C4-2B (cell line): ENCODE measurements at regions not wholly inside any gene's neighbourhood (a gene's known extent, or its start where the extent isn't known, plus 50 kb on each side); places are given as distances from the start of the nearest gene placed in this dataset.
A peak's percentile ranks its signal among the peaks of the same experiment; 100 is the strongest.
"Not testable (repeated sequence)": the region's sequence is repeated elsewhere in the genome, so short reads cannot be mapped to it uniquely, and the experiment has no call there.

Experiments
- H3K27ac ChIP-seq: fragments of 450-650 bp; 2 replicates; pipeline ENCODE4 v1.5.1; 2017
- ZFX ChIP-seq: fragments of 450-650 bp; IDR thresholded peaks from 2 replicates; pipeline ENCODE4 v1.6.1; 2017
- TF ChIP-seq, protein P1 (sequence below): fragments of 450-650 bp; conservative IDR thresholded peaks from 2 replicates; pipeline ENCODE4 v1.5.1; 2017; ENCODE audit warnings: mild to moderate bottlenecking

DNA sequence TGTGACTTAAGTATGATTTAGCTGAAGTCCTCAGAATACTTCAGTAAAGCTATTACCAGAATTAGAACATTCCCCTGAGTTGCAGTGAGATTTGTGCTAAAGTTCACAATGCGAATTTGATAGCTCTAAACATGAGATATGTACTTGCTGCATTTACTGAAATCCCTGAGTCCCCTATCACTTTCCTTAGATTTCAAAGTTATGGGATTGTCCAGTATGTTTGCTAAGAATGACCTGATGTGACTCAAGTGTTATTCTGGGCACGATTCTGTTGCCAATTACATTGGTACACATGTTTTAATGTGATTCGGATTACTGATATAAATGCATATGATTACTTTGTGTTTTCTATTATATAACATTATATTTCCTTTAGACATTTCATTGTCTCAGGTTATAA is 91.3 kb upstream of the AMOT start:
- TF ChIP-seq ZFX: no peak
- TF ChIP-seq, protein P1, sequence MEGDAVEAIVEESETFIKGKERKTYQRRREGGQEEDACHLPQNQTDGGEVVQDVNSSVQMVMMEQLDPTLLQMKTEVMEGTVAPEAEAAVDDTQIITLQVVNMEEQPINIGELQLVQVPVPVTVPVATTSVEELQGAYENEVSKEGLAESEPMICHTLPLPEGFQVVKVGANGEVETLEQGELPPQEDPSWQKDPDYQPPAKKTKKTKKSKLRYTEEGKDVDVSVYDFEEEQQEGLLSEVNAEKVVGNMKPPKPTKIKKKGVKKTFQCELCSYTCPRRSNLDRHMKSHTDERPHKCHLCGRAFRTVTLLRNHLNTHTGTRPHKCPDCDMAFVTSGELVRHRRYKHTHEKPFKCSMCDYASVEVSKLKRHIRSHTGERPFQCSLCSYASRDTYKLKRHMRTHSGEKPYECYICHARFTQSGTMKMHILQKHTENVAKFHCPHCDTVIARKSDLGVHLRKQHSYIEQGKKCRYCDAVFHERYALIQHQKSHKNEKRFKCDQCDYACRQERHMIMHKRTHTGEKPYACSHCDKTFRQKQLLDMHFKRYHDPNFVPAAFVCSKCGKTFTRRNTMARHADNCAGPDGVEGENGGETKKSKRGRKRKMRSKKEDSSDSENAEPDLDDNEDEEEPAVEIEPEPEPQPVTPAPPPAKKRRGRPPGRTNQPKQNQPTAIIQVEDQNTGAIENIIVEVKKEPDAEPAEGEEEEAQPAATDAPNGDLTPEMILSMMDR: no peak
- no peak overlapping the region for H3K27ac ChIP-seq

DNA sequence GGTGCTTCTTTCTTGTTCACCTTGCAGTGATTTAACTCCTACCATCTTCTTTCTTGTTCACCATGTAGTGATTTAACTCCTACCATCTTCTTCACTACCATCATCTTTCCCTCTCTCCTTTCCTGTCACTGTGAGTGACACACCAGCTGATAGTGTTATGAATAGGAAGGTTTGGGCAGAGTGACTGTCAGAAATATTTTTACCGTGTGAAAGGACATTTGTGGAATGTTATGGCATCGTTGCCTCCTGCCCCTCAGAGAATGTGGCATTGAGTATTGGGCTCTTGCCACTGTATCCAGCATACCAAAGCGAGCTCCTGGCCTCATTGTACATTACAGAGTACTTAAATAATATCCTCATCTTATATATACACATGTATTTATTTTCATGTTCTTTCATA is 90.8 kb upstream of the AMOT start:
- no peak overlapping the region for H3K27ac ChIP-seq
- no peak for TF ChIP-seq ZFX
- TF ChIP-seq, protein P1: no peak

DNA sequence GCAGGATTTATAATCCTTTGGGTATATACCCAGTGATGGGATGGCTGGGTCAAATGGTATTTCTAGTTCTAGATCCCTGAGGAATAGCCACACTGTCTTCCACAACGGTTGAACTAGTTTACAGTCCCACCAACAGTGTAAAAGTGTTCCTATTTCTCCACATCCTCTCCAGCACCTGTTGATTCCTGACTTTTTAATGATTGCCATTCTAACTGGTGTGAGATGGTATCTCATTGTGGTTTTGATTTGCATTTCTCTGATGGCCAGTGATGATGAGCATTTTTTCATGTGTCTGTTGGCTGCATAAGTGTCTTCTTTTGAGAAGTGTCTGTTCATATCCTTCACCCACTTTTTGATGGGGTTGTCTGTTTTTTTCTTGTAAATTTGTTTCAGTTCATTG is 82.8 kb upstream of the AMOT start:
- H3K27ac ChIP-seq: not testable (repeated sequence)

DNA sequence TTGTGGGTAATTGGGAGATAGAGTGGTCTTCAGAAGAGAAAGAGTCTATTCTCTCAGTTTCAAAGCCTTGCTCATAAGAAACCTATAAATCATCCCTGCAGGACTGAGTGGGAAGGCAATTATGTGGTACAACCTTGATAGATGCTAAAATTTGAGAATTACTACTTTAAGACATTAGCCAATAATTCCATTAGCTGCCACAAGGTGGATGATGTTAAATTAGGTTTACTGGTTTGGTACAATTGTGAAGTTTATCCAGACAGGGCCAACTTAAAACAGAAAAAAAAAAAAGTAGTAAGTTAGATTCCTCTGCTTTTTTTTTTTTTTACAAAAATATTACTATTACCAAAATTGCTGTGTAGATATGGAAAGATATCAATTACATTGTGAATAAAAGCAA is 73.2 kb upstream of the AMOT start:
- TF ChIP-seq ZFX: no peak
- TF ChIP-seq, protein P1: peak; percentile 25
- no peak overlapping the region for H3K27ac ChIP-seq

DNA sequence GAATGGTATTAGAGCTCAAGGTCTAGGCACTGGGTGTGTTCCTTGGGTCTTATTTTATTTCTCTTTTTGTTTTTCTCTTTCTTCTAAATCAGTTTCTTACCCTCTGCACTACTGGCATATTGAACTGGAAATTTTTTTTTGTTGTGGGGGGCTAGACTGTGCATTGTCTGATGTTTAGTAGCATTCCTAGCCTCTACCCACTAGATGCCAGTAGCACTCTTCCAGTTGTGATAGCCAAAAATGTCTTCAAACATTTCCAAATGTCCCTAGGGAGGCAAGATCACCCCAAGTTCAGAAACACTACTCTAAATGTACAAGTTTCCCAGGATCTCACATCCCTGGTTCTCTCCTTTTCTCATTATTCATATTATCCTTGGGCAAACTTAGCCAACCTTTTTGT is 69.8 kb upstream of the AMOT start:
- no peak overlapping the region for H3K27ac ChIP-seq
- TF ChIP-seq ZFX: no peak
- TF ChIP-seq, protein P1: no peak

DNA sequence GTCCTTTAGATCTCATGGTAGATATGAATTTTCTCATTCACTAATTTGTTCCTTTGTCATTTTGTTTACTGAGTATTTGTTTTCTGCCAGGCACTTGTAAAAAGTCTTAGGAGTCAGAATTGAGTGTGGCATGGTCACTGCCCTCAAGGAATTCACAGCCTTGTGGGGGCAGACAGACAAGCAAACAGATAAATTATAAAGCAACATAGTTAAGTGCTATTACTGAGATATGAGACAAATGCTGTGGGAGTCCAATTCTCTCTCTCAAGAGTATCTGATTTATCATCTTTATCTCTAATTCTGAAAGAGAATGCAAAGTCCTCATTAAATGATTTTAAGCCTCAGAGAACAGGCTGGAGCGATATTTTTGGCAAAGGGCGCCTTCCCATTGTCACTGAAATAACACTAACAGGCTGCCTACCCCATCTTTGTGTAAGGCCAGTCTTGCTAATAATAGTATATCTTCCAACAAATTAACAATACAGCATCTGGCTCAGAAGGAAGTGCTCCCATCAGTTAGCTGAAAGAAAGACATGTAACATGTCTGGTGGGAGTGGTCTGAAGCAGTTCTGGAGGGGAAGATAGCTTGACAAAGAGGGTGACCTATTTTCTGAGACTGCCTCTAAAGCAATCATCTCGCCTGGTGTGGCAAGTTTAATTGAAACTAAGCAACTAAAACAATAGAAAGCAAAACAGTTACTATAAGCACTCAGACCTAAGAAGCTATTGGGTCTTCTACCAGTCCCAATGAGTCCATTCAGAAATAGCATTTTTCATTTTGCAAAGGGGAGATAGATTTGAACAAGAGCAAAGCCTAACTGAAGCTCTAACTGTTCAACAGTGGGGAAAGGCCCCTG is 61.5 kb upstream of the AMOT start:
- H3K27ac ChIP-seq: no peak overlapping the region
- TF ChIP-seq, protein P1: no peak
- TF ChIP-seq ZFX: no peak

DNA sequence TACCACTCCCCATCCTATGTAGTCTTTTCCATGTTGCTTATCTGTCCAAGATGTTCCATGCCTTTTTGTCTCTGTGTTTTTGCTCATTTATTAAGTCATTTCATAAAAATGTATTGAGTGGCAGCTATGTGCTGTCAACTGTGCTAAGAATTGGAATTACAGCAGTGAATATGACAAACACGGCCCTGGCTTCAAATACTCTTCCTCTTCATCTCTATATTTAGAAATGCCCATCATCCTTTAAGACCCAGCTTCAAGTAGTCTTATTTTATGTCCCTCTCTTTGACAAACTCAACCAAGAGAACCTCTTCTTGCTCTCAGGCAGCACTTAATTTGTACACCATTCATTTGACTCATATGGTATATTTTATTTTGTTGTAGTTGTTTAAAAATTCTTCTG is 55.4 kb upstream of the AMOT start:
- no peak for TF ChIP-seq ZFX
- TF ChIP-seq, protein P1: no peak

More for the DNA sequence above, 55.4 kb upstream of the AMOT start:
- H3K27ac ChIP-seq: no peak overlapping the region
